ENCODE measurements at regions not wholly inside any gene's neighbourhood (a gene's known extent, or its start where the extent isn't known, plus 50 kb on each side); places are given as distances from the start of the nearest gene placed in this dataset.

DNA sequence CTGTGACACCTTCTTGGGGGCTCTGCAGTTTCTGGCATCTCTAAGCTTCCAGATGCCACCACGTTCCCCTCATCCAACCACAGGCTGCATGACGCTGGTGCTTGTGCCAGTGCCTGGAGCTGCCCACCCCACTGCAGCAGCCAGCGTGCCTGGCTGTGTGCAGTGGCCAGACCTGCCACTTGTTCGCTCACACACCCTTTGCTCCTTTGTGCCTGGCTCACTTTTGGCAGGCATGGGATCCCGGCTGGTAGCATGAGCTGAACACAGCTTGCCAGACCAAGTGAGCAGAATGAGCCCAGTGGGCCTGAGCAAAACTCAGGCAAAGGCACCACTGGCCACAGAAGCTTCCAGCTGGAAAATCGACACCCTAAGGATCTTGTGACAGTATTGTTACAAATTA is 562.9 kb upstream of the ACO1 start:
- H3K4me3 ChIP-seq (ENCODE audit: low read depth, low read length) = no peak overlapping the region
- TF ChIP-seq, protein P1, sequence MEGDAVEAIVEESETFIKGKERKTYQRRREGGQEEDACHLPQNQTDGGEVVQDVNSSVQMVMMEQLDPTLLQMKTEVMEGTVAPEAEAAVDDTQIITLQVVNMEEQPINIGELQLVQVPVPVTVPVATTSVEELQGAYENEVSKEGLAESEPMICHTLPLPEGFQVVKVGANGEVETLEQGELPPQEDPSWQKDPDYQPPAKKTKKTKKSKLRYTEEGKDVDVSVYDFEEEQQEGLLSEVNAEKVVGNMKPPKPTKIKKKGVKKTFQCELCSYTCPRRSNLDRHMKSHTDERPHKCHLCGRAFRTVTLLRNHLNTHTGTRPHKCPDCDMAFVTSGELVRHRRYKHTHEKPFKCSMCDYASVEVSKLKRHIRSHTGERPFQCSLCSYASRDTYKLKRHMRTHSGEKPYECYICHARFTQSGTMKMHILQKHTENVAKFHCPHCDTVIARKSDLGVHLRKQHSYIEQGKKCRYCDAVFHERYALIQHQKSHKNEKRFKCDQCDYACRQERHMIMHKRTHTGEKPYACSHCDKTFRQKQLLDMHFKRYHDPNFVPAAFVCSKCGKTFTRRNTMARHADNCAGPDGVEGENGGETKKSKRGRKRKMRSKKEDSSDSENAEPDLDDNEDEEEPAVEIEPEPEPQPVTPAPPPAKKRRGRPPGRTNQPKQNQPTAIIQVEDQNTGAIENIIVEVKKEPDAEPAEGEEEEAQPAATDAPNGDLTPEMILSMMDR (conservative IDR thresholded peaks at IDR 0.05; ENCODE audit: low read depth, low read length) = no peak
- DNase-seq (ENCODE audit: low read depth) = no peak

DNA sequence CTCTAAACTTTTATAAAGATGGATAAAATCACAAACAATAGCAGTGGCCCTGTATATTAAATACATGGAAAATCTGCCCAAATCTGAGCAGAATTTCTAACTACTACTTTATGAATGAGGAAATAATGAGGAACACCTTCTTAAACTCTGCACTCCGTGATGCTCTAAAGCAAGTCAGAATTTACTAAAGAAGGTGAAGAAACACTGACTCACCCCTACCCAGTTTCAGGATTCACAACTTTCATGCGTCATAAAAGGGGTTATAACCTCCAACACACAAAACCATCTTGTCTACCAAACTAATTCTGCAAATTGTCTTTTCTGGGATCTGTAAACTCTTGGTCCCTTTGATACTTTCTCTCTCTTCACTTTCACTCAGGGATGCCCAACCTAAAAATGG is 561.1 kb upstream of the ACO1 start:
- no peak for DNase-seq (ENCODE audit: low read depth)
- H3K4me3 ChIP-seq (ENCODE audit: low read depth, low read length) = no peak overlapping the region
- TF ChIP-seq, protein P1 (conservative IDR thresholded peaks at IDR 0.05; ENCODE audit: low read depth, low read length) = no peak

DNA sequence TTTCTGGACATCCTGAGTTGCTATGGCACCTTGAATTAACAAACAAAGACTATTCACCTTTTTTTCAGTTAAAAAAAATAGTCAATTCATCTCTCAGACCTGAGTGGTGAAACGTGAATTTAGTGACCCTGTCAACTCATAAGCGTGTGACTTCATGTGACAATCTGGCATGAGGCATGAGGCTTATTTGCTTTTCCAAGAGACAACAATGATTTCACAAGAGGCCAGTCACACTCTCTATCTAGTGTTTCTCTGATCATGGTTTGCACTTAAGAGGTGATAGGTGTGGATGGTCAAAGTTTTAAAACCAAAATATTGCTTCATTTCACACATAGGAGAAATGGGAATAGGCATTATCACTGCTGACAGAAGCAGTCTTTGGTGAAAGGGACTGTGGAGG is 559.6 kb upstream of the ACO1 start:
- TF ChIP-seq, protein P1 (conservative IDR thresholded peaks at IDR 0.05; ENCODE audit: low read depth, low read length) = no peak
- no peak overlapping the region for H3K4me3 ChIP-seq (ENCODE audit: low read depth, low read length)
- DNase-seq (ENCODE audit: low read depth) = no peak

DNA sequence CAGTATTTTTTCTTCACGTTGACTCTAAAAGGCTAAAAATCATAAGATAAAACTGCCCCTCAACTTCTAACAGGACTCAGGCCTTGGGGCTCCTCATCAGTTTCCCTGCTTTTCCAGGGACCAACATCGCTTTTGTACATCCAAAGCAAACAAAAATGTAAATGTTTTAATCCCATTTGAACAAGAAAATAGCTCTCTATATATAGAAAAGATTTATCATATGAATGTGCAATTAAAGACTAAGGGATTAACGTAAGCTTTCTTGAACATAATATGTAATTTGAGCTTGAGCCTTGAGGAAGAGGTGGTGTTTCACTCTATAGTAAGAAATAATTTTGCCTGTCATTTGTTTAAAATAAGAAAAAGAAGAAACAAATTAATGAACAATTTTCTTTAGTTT is 547.2 kb upstream of the ACO1 start:
- no peak overlapping the region for H3K4me3 ChIP-seq (ENCODE audit: low read depth, low read length)
- DNase-seq (ENCODE audit: low read depth) = no peak
- TF ChIP-seq, protein P1 (conservative IDR thresholded peaks at IDR 0.05; ENCODE audit: low read depth, low read length) = no peak

DNA sequence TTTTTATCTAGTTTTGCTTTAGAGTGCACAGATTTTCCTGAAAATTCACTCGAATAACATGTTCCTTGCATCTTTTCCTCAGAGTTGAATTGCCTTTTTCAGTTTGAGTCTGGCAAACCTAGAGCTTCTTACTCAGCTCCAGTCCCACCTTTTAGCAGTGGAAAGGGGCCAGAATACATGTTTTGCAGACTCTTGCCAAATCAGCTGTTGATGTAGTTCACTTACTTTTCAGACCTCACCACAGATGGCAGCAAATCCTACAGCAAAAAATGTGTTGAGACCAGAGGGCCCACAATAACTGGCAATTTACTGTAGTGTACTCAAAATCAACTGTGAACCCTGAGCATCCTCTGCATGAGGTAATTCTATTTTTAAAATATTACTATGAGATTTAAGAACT is 545.2 kb upstream of the ACO1 start:
- DNase-seq (ENCODE audit: low read depth) = peak; percentile 45
- no peak overlapping the region for H3K4me3 ChIP-seq (ENCODE audit: low read depth, low read length)
- TF ChIP-seq, protein P1 (conservative IDR thresholded peaks at IDR 0.05; ENCODE audit: low read depth, low read length) = peak; percentile 26

DNA sequence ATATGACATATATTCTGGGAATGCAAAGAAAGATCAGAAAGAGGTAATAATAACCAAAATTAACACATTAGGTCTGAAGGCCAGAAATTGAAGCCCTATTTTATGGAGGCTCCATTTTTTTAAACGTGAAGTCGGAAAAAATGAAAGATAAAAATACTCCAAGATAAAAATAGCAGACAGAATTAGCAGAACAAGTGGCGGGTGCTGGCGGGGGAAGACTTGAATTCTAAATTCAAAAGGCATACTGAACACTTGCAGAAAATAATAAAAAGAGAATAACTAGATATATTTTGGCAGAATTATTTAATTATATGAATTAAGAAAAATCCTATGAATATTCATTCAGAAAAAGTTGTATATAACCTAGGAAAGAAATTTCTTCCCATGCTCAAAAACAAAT is 543.7 kb upstream of the ACO1 start:
- TF ChIP-seq, protein P1 (conservative IDR thresholded peaks at IDR 0.05; ENCODE audit: low read depth, low read length) = no peak
- H3K4me3 ChIP-seq (ENCODE audit: low read depth, low read length) = no peak overlapping the region
- DNase-seq (ENCODE audit: low read depth) = no peak

DNA sequence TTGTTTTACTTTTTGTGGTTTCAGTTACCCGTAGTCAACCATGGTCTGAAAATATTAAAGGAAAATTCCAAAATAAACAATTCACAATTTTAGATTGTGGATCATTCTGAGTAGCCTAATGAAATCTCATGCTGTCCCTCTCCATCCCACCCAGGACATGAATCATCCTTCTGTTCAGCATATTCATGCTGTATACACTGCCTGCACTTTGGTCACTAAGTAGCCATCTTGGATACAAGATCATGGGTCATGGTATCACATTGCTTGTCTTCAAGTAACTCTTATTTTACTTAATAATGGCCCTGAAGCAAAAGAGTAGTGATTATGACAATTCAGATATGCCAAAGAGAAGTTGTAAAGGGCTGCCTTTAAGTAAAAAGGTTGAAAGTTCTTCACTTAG is 536.5 kb upstream of the ACO1 start:
- TF ChIP-seq, protein P1 (conservative IDR thresholded peaks at IDR 0.05; ENCODE audit: low read depth, low read length) = no peak
- no peak for DNase-seq (ENCODE audit: low read depth)
- no peak overlapping the region for H3K4me3 ChIP-seq (ENCODE audit: low read depth, low read length)

Measured in choroid plexus epithelial cell (primary cell).